ENCODE measurements at regions not wholly inside any gene's neighbourhood (a gene's known extent, or its start where the extent isn't known, plus 50 kb on each side); places are given as distances from the start of the nearest gene placed in this dataset.

DNA sequence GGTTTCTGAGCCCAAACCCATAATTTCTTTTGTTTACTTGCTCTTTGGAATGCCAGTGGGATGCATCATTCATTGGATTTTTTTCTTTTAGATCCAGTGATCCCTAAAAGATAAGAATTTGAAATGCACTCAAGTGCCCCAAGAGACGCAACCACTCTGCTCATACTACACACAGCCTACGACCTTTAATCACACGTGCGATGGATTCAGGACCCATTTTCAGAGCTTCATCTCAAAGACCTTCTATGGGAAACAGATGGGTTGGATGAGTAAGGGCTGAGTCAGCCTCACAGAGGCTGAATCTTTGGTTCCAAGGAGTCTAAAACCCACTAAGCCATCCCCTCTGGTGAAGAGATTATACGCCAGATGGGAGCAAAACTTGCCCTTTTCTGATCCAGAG is 265.5 kb upstream of the EXOC2 start:
- TF ChIP-seq, protein P1, sequence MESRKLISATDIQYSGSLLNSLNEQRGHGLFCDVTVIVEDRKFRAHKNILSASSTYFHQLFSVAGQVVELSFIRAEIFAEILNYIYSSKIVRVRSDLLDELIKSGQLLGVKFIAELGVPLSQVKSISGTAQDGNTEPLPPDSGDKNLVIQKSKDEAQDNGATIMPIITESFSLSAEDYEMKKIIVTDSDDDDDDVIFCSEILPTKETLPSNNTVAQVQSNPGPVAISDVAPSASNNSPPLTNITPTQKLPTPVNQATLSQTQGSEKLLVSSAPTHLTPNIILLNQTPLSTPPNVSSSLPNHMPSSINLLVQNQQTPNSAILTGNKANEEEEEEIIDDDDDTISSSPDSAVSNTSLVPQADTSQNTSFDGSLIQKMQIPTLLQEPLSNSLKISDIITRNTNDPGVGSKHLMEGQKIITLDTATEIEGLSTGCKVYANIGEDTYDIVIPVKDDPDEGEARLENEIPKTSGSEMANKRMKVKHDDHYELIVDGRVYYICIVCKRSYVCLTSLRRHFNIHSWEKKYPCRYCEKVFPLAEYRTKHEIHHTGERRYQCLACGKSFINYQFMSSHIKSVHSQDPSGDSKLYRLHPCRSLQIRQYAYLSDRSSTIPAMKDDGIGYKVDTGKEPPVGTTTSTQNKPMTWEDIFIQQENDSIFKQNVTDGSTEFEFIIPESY (IDR thresholded peaks at IDR 0.05; ENCODE audit: borderline replicate concordance, low read depth): no peak
- TF ChIP-seq, protein P2, sequence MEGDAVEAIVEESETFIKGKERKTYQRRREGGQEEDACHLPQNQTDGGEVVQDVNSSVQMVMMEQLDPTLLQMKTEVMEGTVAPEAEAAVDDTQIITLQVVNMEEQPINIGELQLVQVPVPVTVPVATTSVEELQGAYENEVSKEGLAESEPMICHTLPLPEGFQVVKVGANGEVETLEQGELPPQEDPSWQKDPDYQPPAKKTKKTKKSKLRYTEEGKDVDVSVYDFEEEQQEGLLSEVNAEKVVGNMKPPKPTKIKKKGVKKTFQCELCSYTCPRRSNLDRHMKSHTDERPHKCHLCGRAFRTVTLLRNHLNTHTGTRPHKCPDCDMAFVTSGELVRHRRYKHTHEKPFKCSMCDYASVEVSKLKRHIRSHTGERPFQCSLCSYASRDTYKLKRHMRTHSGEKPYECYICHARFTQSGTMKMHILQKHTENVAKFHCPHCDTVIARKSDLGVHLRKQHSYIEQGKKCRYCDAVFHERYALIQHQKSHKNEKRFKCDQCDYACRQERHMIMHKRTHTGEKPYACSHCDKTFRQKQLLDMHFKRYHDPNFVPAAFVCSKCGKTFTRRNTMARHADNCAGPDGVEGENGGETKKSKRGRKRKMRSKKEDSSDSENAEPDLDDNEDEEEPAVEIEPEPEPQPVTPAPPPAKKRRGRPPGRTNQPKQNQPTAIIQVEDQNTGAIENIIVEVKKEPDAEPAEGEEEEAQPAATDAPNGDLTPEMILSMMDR (IDR thresholded peaks at IDR 0.05): no peak
- TF ChIP-seq RAD21 (IDR thresholded peaks at IDR 0.05; ENCODE audit: low read length): no peak
- TF ChIP-seq TCF12 (IDR thresholded peaks at IDR 0.05): peak; percentile 68
- TF ChIP-seq TEAD4 (IDR thresholded peaks at IDR 0.05; ENCODE audit: borderline replicate concordance, insufficient read depth): no peak
- TF ChIP-seq MXI1 (IDR thresholded peaks at IDR 0.05; ENCODE audit: low read depth, low read length): no peak
- TF ChIP-seq JUND (IDR thresholded peaks at IDR 0.05): peak; percentile 32; the same call in 1 of the 2 replicates
- TF ChIP-seq, protein P3, sequence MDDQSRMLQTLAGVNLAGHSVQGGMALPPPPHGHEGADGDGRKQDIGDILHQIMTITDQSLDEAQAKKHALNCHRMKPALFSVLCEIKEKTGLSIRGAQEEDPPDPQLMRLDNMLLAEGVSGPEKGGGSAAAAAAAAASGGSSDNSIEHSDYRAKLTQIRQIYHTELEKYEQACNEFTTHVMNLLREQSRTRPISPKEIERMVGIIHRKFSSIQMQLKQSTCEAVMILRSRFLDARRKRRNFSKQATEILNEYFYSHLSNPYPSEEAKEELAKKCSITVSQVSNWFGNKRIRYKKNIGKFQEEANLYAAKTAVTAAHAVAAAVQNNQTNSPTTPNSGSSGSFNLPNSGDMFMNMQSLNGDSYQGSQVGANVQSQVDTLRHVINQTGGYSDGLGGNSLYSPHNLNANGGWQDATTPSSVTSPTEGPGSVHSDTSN (IDR thresholded peaks at IDR 0.05): no peak
- TF ChIP-seq, protein P4, sequence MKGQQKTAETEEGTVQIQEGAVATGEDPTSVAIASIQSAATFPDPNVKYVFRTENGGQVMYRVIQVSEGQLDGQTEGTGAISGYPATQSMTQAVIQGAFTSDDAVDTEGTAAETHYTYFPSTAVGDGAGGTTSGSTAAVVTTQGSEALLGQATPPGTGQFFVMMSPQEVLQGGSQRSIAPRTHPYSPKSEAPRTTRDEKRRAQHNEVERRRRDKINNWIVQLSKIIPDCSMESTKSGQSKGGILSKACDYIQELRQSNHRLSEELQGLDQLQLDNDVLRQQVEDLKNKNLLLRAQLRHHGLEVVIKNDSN (IDR thresholded peaks at IDR 0.05; ENCODE audit: borderline replicate concordance, low read depth): no peak
- TF ChIP-seq, protein P5, sequence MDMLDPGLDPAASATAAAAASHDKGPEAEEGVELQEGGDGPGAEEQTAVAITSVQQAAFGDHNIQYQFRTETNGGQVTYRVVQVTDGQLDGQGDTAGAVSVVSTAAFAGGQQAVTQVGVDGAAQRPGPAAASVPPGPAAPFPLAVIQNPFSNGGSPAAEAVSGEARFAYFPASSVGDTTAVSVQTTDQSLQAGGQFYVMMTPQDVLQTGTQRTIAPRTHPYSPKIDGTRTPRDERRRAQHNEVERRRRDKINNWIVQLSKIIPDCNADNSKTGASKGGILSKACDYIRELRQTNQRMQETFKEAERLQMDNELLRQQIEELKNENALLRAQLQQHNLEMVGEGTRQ (IDR thresholded peaks at IDR 0.05; ENCODE audit: borderline replicate concordance, low read depth, low read length): no peak
- no peak for TF ChIP-seq NRF1 (IDR thresholded peaks at IDR 0.05; ENCODE audit: low read depth, low read length)

All from SK-N-SH (cell line).